SU-DHL-6 (cell line): ENCODE measurements at regions not wholly inside any gene's neighbourhood (a gene's known extent, or its start where the extent isn't known, plus 50 kb on each side); places are given as distances from the start of the nearest gene placed in this dataset.

Source experiments
- H2AFZ ChIP-seq: fragments of 200-600 bp; sonication (generic); 2 replicates; pipeline ENCODE4 v1.6.1; 2014; ENCODE audit warnings: low read depth, mild to moderate bottlenecking, moderate library complexity, mixed read lengths, antibody characterized with exemption, low read length; ENCODE audit not compliant: severe bottlenecking
- H3F3A ChIP-seq: fragments of 200-600 bp; shearing (Covaris generic); 2 replicates; pipeline ENCODE4 v1.6.0; 2016; ENCODE audit warnings: antibody characterized with exemption, mild to moderate bottlenecking; ENCODE audit not compliant: insufficient read depth
- H3K27ac ChIP-seq: fragments of 200-600 bp; sonication (generic); 2 replicates; pipeline ENCODE4 v1.5.1; 2016; ENCODE audit warnings: low read depth, mild to moderate bottlenecking, low read length, moderate library complexity, mixed read lengths
- H3K27me3 ChIP-seq: fragments of 200-600 bp; sonication (generic), shearing (Covaris generic); 2 replicates; pipeline ENCODE4 v1.6.0; 2014; ENCODE audit warnings: mild to moderate bottlenecking, low read length
- H3K36me3 ChIP-seq: fragments of 200-600 bp; sonication (generic); 2 replicates; pipeline ENCODE4 v1.6.1; 2014; ENCODE audit warnings: mild to moderate bottlenecking, low read length, mixed read lengths
- H3K4me2 ChIP-seq: fragments of 300-600, 200-600 bp; shearing (Covaris generic), sonication (generic); 2 replicates; pipeline ENCODE4 v1.6.0; 2014; ENCODE audit warnings: low read length, low read depth, mild to moderate bottlenecking; ENCODE audit not compliant: poor library complexity, severe bottlenecking
- H3K4me3 ChIP-seq: fragments of 200-600 bp; sonication (generic); 2 replicates; pipeline ENCODE4 v1.5.1; 2014; ENCODE audit warnings: antibody characterized with exemption, low read length, mild to moderate bottlenecking, mixed read lengths; ENCODE audit not compliant: insufficient read depth, poor library complexity, severe bottlenecking
- H3K79me2 ChIP-seq: fragments of 200-600 bp; sonication (generic); 2 replicates; pipeline ENCODE4 v1.6.1; 2014; ENCODE audit warnings: mild to moderate bottlenecking, low read length, moderate library complexity; ENCODE audit not compliant: insufficient read depth
- H3K9ac ChIP-seq: fragments of 200-600 bp; sonication (generic); 2 replicates; pipeline ENCODE4 v1.7.0; 2014; ENCODE audit warnings: mild to moderate bottlenecking, low read length
- H3K9me2 ChIP-seq: fragments of 200-600 bp; sonication (generic); replicated peaks from 2 replicates; pipeline ENCODE4 v1.6.1; 2014; ENCODE audit warnings: low read length; ENCODE audit not compliant: insufficient read depth
- H3K9me3 ChIP-seq: fragments of 200-600 bp; sonication (generic); 2 replicates; pipeline ENCODE4 v1.6.1; 2014; ENCODE audit warnings: low read length, mixed read lengths; ENCODE audit not compliant: insufficient read depth
- H4K20me1 ChIP-seq: fragments of 200-600 bp; sonication (generic); 2 replicates; pipeline ENCODE4 v1.6.1; 2014; ENCODE audit warnings: low read depth, mild to moderate bottlenecking, antibody characterized with exemption, low read length, moderate library complexity, mixed read lengths
- CTCF ChIP-seq: fragments of 200-600 bp; sonication (generic); IDR thresholded peaks from one replicate; pipeline ENCODE4 v1.5.1; 2017; ENCODE audit warnings: antibody characterized with exemption, mild to moderate bottlenecking, low read length, moderate library complexity; ENCODE audit not compliant: insufficient read depth, poor library complexity, severe bottlenecking
- EZH2phosphoT487 ChIP-seq: fragments of 200-600 bp; sonication (generic), shearing (Covaris generic); conservative IDR thresholded peaks from 2 replicates; pipeline ENCODE4 v1.6.1; 2018; ENCODE audit warnings: mild to moderate bottlenecking, antibody characterized with exemption, low read length, moderate library complexity, mixed read lengths

GRCh38 chr9:105062222-105062855, 134.4 kb upstream of the ABCA1 start:
- no peaks in the 10 kb centered on the region for H4K20me1 ChIP-seq
- H3K4me3 ChIP-seq = no peak overlapping the region
- TF ChIP-seq EZH2phosphoT487 (no peak), CTCF (no peak)
- no peaks in the 10 kb centered on the region for H3K9me3 ChIP-seq
- no peak overlapping the region for H3K27ac ChIP-seq
- no peaks in the 10 kb centered on the region for H3K79me2 ChIP-seq
- H3K9ac ChIP-seq = no peak overlapping the region
- no peak overlapping the region for H2AFZ ChIP-seq
- no peaks in the 10 kb centered on the region for H3K9me2 ChIP-seq
- H3K4me2 ChIP-seq = no peak overlapping the region
- H3K27me3 ChIP-seq = no peaks in the 10 kb centered on the region
- H3F3A ChIP-seq = no peaks in the 10 kb centered on the region
- no peaks in the 10 kb centered on the region for H3K36me3 ChIP-seq

GRCh38 chr9:105064248-105065097, 136.5 kb upstream of the ABCA1 start:
- H3K4me2 ChIP-seq = no peak overlapping the region
- no peaks in the 10 kb centered on the region for H3K27me3 ChIP-seq
- no peaks in the 10 kb centered on the region for H3K9me3 ChIP-seq
- no peaks in the 10 kb centered on the region for H4K20me1 ChIP-seq
- no peak overlapping the region for H3K9ac ChIP-seq
- no peaks in the 10 kb centered on the region for H3K79me2 ChIP-seq
- H3K9me2 ChIP-seq = no peaks in the 10 kb centered on the region
- H3K27ac ChIP-seq = no peak overlapping the region
- no peak overlapping the region for H3K4me3 ChIP-seq
- no peaks in the 10 kb centered on the region for H3K36me3 ChIP-seq
- H3F3A ChIP-seq = no peaks in the 10 kb centered on the region
- no peak overlapping the region for H2AFZ ChIP-seq
- no peak for TF ChIP-seq CTCF
- TF ChIP-seq EZH2phosphoT487 = no peak

GRCh38 chr9:105065098-105066088, 137.4 kb upstream of the ABCA1 start:
- Histone ChIP-seq H3K9me3 (no peaks in the 10 kb centered on the region), H3K4me3 (no peak overlapping the region), H3K9me2 (no peaks in the 10 kb centered on the region), H3K4me2 (no peak overlapping the region), H2AFZ (no peak overlapping the region), H3K9ac (no peak overlapping the region), H3K27me3 (no peaks in the 10 kb centered on the region), H3K27ac (no peak overlapping the region), H4K20me1 (no peaks in the 10 kb centered on the region), H3F3A (no peaks in the 10 kb centered on the region), H3K79me2 (no peaks in the 10 kb centered on the region), H3K36me3 (no peaks in the 10 kb centered on the region)
- TF ChIP-seq CTCF (no peak), EZH2phosphoT487 (no peak)
